ENCODE measurements at regions not wholly inside any gene's neighbourhood (a gene's known extent, or its start where the extent isn't known, plus 50 kb on each side); places are given as distances from the start of the nearest gene placed in this dataset.

DNA sequence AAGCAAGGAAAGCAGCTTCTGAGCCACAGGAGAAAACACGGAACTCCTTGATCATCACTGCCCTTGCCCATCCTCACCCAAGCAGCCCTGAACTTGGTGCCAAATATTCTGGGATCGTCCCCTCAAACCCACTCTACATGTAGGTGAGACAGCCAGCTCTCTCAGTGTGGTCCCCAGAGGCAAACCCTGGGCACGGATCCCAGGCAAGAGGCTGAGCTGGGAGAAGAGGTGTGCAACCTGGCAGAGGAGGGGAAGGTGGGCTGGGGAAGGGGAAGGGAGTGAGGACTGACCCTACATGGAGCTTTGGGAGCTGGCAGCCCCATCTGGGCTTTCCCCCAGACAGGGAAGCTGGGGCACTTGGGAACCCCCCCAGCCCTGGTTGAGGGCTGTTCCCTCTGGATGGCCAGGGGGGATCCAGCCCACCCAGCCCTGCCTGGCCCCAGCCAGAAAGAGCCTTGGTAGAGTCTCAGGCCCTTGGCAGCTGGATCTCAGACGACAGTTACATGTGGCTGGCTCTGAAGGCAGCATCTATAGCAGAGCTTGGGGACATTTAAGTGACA lies 186.2 kb upstream of the CST7 start:
- no peak for DNase-seq (ENCODE audit: low read depth in 1 of 2, low spot score in 1 of 2)
- no peaks in the 10 kb centered on the region for H3K27me3 ChIP-seq
- H3K27ac ChIP-seq: no peak overlapping the region
- TF ChIP-seq, protein P1, sequence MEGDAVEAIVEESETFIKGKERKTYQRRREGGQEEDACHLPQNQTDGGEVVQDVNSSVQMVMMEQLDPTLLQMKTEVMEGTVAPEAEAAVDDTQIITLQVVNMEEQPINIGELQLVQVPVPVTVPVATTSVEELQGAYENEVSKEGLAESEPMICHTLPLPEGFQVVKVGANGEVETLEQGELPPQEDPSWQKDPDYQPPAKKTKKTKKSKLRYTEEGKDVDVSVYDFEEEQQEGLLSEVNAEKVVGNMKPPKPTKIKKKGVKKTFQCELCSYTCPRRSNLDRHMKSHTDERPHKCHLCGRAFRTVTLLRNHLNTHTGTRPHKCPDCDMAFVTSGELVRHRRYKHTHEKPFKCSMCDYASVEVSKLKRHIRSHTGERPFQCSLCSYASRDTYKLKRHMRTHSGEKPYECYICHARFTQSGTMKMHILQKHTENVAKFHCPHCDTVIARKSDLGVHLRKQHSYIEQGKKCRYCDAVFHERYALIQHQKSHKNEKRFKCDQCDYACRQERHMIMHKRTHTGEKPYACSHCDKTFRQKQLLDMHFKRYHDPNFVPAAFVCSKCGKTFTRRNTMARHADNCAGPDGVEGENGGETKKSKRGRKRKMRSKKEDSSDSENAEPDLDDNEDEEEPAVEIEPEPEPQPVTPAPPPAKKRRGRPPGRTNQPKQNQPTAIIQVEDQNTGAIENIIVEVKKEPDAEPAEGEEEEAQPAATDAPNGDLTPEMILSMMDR (IDR thresholded peaks at IDR 0.05; ENCODE audit: low read depth, low read length): no peak
- H3K4me3 ChIP-seq: no peak overlapping the region
- H3K4me1 ChIP-seq (ENCODE audit: low read depth): no peaks in the 10 kb centered on the region
- H3K9me3 ChIP-seq (ENCODE audit: low read depth): no peaks in the 10 kb centered on the region
- H3K36me3 ChIP-seq: no peaks in the 10 kb centered on the region

GRCh38 chr20:24763386-24764026 lies 185.6 kb upstream of the CST7 start:
- Histone ChIP-seq H3K27ac (no peak overlapping the region), H3K4me1 (ENCODE audit: low read depth) (no peaks in the 10 kb centered on the region), H3K9me3 (ENCODE audit: low read depth) (no peaks in the 10 kb centered on the region), H3K4me3 (no peak overlapping the region), H3K36me3 (no peaks in the 10 kb centered on the region), H3K27me3 (no peaks in the 10 kb centered on the region)
- TF ChIP-seq, protein P1 (IDR thresholded peaks at IDR 0.05; ENCODE audit: low read depth, low read length): no peak
- no peak for DNase-seq (ENCODE audit: low read depth in 1 of 2, low spot score in 1 of 2)

DNA sequence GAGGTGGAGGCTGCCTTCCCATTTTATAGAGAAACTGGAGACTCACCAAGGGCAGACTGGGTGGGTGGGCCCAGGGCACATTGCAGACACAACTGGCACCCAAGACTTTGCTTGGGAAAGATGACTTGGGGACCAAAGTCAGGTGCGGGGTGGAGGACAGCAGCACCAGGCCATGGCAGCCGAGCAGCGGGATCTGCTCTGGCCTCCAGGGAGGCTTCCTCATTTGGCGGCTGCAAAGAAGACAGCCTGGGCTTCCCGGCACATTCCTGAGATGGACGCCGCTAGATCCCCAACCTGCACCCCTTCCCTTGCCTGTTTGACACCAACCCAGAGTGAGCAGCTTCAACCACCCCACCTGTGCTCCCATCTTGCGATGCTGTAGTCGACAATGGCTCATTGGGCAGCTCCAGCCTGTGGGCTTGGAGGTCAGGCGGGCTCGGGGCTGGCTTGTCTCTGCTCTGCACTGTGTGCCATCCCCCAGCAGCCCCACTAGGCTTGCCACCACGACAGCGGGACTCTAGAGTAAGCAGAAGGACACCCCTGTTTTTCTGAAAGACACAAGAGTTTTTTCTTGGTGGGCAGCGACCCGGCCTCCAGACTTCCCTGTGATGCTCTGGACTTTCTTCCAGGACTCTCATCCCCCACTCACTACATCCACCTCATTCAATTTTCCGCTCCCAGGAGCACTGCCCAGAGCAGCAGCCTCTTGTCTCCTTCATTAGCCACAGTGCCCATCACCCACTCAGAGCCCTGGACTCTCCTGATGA lies 184.9 kb upstream of the CST7 start:
- TF ChIP-seq, protein P1 (IDR thresholded peaks at IDR 0.05; ENCODE audit: low read depth, low read length): no peak
- H3K4me1 ChIP-seq (ENCODE audit: low read depth): no peaks in the 10 kb centered on the region

GRCh38 chr20:24764794-24765202 lies 184.3 kb upstream of the CST7 start:
- no peaks in the 10 kb centered on the region for H3K36me3 ChIP-seq
- TF ChIP-seq, protein P1 (IDR thresholded peaks at IDR 0.05; ENCODE audit: low read depth, low read length): no peak
- no peaks in the 10 kb centered on the region for H3K27me3 ChIP-seq
- H3K9me3 ChIP-seq (ENCODE audit: low read depth): no peaks in the 10 kb centered on the region
- no peak for DNase-seq (ENCODE audit: low read depth in 1 of 2, low spot score in 1 of 2)
- H3K27ac ChIP-seq: no peak overlapping the region
- H3K4me1 ChIP-seq (ENCODE audit: low read depth): no peaks in the 10 kb centered on the region
- H3K4me3 ChIP-seq: no peak overlapping the region

More for the DNA sequence above, 184.9 kb upstream of the CST7 start:
- no peak for DNase-seq (ENCODE audit: low read depth in 1 of 2, low spot score in 1 of 2)
- Histone ChIP-seq H3K9me3 (ENCODE audit: low read depth) (no peaks in the 10 kb centered on the region), H3K27me3 (no peaks in the 10 kb centered on the region), H3K27ac (no peak overlapping the region), H3K36me3 (no peaks in the 10 kb centered on the region), H3K4me3 (no peak overlapping the region)

DNA sequence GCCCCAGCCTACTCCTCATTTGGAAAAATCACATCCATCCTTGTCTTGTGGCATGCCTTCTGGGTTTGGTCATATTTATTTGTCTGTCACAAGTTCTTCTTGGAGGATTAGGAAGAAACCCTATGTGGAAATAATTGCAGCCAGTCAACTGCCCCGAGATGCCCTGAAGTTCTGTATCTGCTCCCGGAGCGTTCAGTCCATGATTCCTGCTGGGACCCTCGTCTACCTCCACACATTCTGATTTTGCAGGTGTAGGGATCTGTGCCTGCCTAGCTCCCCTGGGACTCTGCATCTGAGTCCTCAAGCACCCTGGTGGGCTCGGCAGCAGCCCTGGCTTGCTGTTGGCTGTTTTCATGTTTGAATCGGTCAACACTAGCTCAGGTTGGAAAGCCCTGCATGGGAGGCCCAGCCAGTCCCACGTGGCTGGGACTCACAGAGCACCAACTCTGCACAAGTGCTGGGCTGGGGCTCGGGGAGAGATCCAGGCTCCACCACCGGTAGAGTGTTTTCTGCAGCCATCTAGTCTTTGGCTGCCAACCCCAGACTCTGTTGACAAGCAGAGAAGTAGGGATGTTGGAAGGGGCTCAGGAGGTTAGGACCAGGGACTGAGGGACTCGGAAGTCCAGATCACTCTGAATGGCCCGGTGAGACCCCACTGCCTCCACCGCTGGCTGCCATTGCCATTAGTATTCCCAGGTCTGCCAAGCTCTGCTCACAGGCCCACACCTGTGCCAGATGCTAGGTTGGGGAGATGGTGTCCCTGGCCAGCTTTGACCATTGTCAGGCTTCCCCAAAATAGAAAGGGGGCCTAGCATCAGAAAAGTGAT lies 183.5 kb upstream of the CST7 start:
- Histone ChIP-seq H3K27ac (no peak overlapping the region), H3K27me3 (no peaks in the 10 kb centered on the region), H3K9me3 (ENCODE audit: low read depth) (no peaks in the 10 kb centered on the region), H3K36me3 (no peaks in the 10 kb centered on the region), H3K4me3 (no peak overlapping the region), H3K4me1 (ENCODE audit: low read depth) (no peaks in the 10 kb centered on the region)
- TF ChIP-seq, protein P1 (IDR thresholded peaks at IDR 0.05; ENCODE audit: low read depth, low read length): no peak
- no peak for DNase-seq (ENCODE audit: low read depth in 1 of 2, low spot score in 1 of 2)
